ENCODE measurements at regions not wholly inside any gene's neighbourhood (a gene's known extent, or its start where the extent isn't known, plus 50 kb on each side); places are given as distances from the start of the nearest gene placed in this dataset.

- Histone ChIP-seq H3K36me3 (ENCODE audit: control insufficient read depth in 2 of 2, extremely low read depth in 1 of 2, insufficient read depth in 2 of 2, low read length in 2 of 2) (no peaks in the 10 kb centered on the region), H3K27me3 (ENCODE audit: control insufficient read depth, extremely low read depth, insufficient read depth, low read length) (no peaks in the 10 kb centered on the region), H3K27ac (ENCODE audit: control insufficient read depth, insufficient read depth, low read length) (no peak overlapping the region), H3K9ac (ENCODE audit: control insufficient read depth, extremely low read depth, insufficient read depth, low read length) (no peak overlapping the region), H3K79me2 (ENCODE audit: control insufficient read depth, insufficient read depth, low read length) (no peaks in the 10 kb centered on the region), H3K9me3 (ENCODE audit: control insufficient read depth, low read depth, low read length) (no peaks in the 10 kb centered on the region), H3K9me1 (ENCODE audit: control insufficient read depth, extremely low read depth, insufficient read depth, low read length) (no peaks in the 10 kb centered on the region), H4K20me1 (ENCODE audit: control insufficient read depth, extremely low read depth, insufficient read depth, low read length) (no peaks in the 10 kb centered on the region), H3K4me1 (ENCODE audit: control insufficient read depth, extremely low read depth, insufficient read depth, low read length) (no peaks in the 10 kb centered on the region), H3K4me3 (ENCODE audit: control insufficient read depth in 2 of 3, extremely low read depth in 1 of 3, insufficient read depth in 2 of 3, low read depth in 1 of 3, low read length in 3 of 3) (no peak overlapping the region), H3K4me2 (ENCODE audit: control insufficient read depth, extremely low read depth, insufficient read depth, low read depth, low read length) (no peak overlapping the region), H2AFZ (ENCODE audit: control insufficient read depth, low read length) (no peak overlapping the region)
- TF ChIP-seq CTCF (optimal IDR thresholded peaks at IDR 0.05 in 1 of 3, IDR thresholded peaks at IDR 0.05 in 1 of 3, conservative IDR thresholded peaks at IDR 0.05 in 1 of 3; ENCODE audit: extremely low read depth in 1 of 3, insufficient read depth in 2 of 3, low read length in 3 of 3) (no peak), EZH2 (IDR thresholded peaks at IDR 0.05; ENCODE audit: low read length) (no peak)
- no peak for DNase-seq (ENCODE audit: low read depth, low spot score)
- dilution Hi-C loops (cut with MboI; ENCODE audit: extremely low pct_ligation_motif_present, low sequenced_read_pairs), result no loop called here
- no peak for FAIRE-seq
Measured at GRCh38 chr5:123776761-123777160, 264.8 kb downstream of the CSNK1G3 start.

- H3K4me2 ChIP-seq (ENCODE audit: control insufficient read depth, extremely low read depth, insufficient read depth, low read depth, low read length), result no peak overlapping the region
- no peaks in the 10 kb centered on the region for H3K79me2 ChIP-seq (ENCODE audit: control insufficient read depth, insufficient read depth, low read length)
- H3K9ac ChIP-seq (ENCODE audit: control insufficient read depth, extremely low read depth, insufficient read depth, low read length), result no peak overlapping the region
- no peak overlapping the region for H3K4me3 ChIP-seq (ENCODE audit: control insufficient read depth in 2 of 3, extremely low read depth in 1 of 3, insufficient read depth in 2 of 3, low read depth in 1 of 3, low read length in 3 of 3)
- H3K27ac ChIP-seq (ENCODE audit: control insufficient read depth, insufficient read depth, low read length), result no peak overlapping the region
- H4K20me1 ChIP-seq (ENCODE audit: control insufficient read depth, extremely low read depth, insufficient read depth, low read length), result no peaks in the 10 kb centered on the region
- TF ChIP-seq CTCF (optimal IDR thresholded peaks at IDR 0.05 in 1 of 3, IDR thresholded peaks at IDR 0.05 in 1 of 3, conservative IDR thresholded peaks at IDR 0.05 in 1 of 3; ENCODE audit: extremely low read depth in 1 of 3, insufficient read depth in 2 of 3, low read length in 3 of 3) (no peak), EZH2 (IDR thresholded peaks at IDR 0.05; ENCODE audit: low read length) (no peak)
- H3K4me1 ChIP-seq (ENCODE audit: control insufficient read depth, extremely low read depth, insufficient read depth, low read length), result no peaks in the 10 kb centered on the region
- no peaks in the 10 kb centered on the region for H3K9me1 ChIP-seq (ENCODE audit: control insufficient read depth, extremely low read depth, insufficient read depth, low read length)
- dilution Hi-C loops (cut with MboI; ENCODE audit: extremely low pct_ligation_motif_present, low sequenced_read_pairs), result no loop called here
- no peak overlapping the region for H2AFZ ChIP-seq (ENCODE audit: control insufficient read depth, low read length)
- DNase-seq (ENCODE audit: low read depth, low spot score) (no peak), FAIRE-seq (no peak)
- H3K36me3 ChIP-seq (ENCODE audit: control insufficient read depth in 2 of 2, extremely low read depth in 1 of 2, insufficient read depth in 2 of 2, low read length in 2 of 2), result no peaks in the 10 kb centered on the region
- no peaks in the 10 kb centered on the region for H3K9me3 ChIP-seq (ENCODE audit: control insufficient read depth, low read depth, low read length)
- no peaks in the 10 kb centered on the region for H3K27me3 ChIP-seq (ENCODE audit: control insufficient read depth, extremely low read depth, insufficient read depth, low read length)
Measured at GRCh38 chr5:123771715-123772114, 259.7 kb downstream of the CSNK1G3 start.

Measured in keratinocyte (primary cell).